ENCODE measurements at regions not wholly inside any gene's neighbourhood (a gene's known extent, or its start where the extent isn't known, plus 50 kb on each side); places are given as distances from the start of the nearest gene placed in this dataset.
A peak's percentile ranks its signal among the peaks of the same experiment; 100 is the strongest.

- Histone ChIP-seq H3K79me2 (ENCODE audit: insufficient read depth, low read length) (no peaks in the 10 kb centered on the region), H3K4me1 (ENCODE audit: insufficient read depth, low read length, severe bottlenecking) (no peaks in the 10 kb centered on the region), H3K27me3 (ENCODE audit: insufficient read depth, low read length) (no peaks in the 10 kb centered on the region), H3F3A (ENCODE audit: insufficient read depth, low read length) (no peaks in the 10 kb centered on the region), H3K4me3 (ENCODE audit: low read depth, low read length, poor library complexity, severe bottlenecking) (no peak overlapping the region), H4K20me1 (ENCODE audit: insufficient read depth, low read length) (no peaks in the 10 kb centered on the region), H3K9me2 (ENCODE audit: low read depth, low read length) (no peaks in the 10 kb centered on the region), H3K9me3 (ENCODE audit: low read length) (no peaks in the 10 kb centered on the region), H2AFZ (ENCODE audit: low read length) (no peak overlapping the region), H3K9ac (ENCODE audit: low read length) (no peak overlapping the region), H3K36me3 (ENCODE audit: insufficient read depth, low read length) (no peaks in the 10 kb centered on the region), H3K4me2 (ENCODE audit: low read length) (no peak overlapping the region), H3K27ac (ENCODE audit: low read depth, low read length, poor library complexity, severe bottlenecking) (no peak overlapping the region)
- TF ChIP-seq EZH2 (IDR thresholded peaks at IDR 0.05; ENCODE audit: borderline replicate concordance, low read length) = no peak
- TF ChIP-seq CTCF (IDR thresholded peaks at IDR 0.05; ENCODE audit: low read length) = no peak
Observed at GRCh38 chr13:21837288-21837687, 166.4 kb downstream of the FGF9 start.

GRCh38 chr13:21837841-21838551 lies 167.1 kb downstream of the FGF9 start:
- Histone ChIP-seq H3K36me3 (ENCODE audit: insufficient read depth, low read length) (no peaks in the 10 kb centered on the region), H3K4me2 (ENCODE audit: low read length) (no peak overlapping the region), H3K9me3 (ENCODE audit: low read length) (no peaks in the 10 kb centered on the region), H3F3A (ENCODE audit: insufficient read depth, low read length) (no peaks in the 10 kb centered on the region), H3K79me2 (ENCODE audit: insufficient read depth, low read length) (no peaks in the 10 kb centered on the region), H3K4me3 (ENCODE audit: low read depth, low read length, poor library complexity, severe bottlenecking) (no peak overlapping the region), H3K27ac (ENCODE audit: low read depth, low read length, poor library complexity, severe bottlenecking) (no peak overlapping the region), H3K9me2 (ENCODE audit: low read depth, low read length) (no peaks in the 10 kb centered on the region), H4K20me1 (ENCODE audit: insufficient read depth, low read length) (no peaks in the 10 kb centered on the region), H2AFZ (ENCODE audit: low read length) (no peak overlapping the region), H3K4me1 (ENCODE audit: insufficient read depth, low read length, severe bottlenecking) (no peaks in the 10 kb centered on the region), H3K9ac (ENCODE audit: low read length) (no peak overlapping the region), H3K27me3 (ENCODE audit: insufficient read depth, low read length) (no peaks in the 10 kb centered on the region)
- peak; percentile 7; the same call in 1 of the 2 replicates for TF ChIP-seq CTCF (IDR thresholded peaks at IDR 0.05; ENCODE audit: low read length)
- TF ChIP-seq EZH2 (IDR thresholded peaks at IDR 0.05; ENCODE audit: borderline replicate concordance, low read length) = no peak

GRCh38 chr13:21846605-21847004 lies 175.7 kb downstream of the FGF9 start:
- H3K9ac ChIP-seq (ENCODE audit: low read length) = no peak overlapping the region
- H3K27me3 ChIP-seq (ENCODE audit: insufficient read depth, low read length) = no peaks in the 10 kb centered on the region
- no peaks in the 10 kb centered on the region for H3K9me2 ChIP-seq (ENCODE audit: low read depth, low read length)
- H3K4me3 ChIP-seq (ENCODE audit: low read depth, low read length, poor library complexity, severe bottlenecking) = no peak overlapping the region
- H3K79me2 ChIP-seq (ENCODE audit: insufficient read depth, low read length) = no peaks in the 10 kb centered on the region
- TF ChIP-seq CTCF (IDR thresholded peaks at IDR 0.05; ENCODE audit: low read length) (no peak), EZH2 (IDR thresholded peaks at IDR 0.05; ENCODE audit: borderline replicate concordance, low read length) (no peak)
- no peak overlapping the region for H3K4me2 ChIP-seq (ENCODE audit: low read length)
- H2AFZ ChIP-seq (ENCODE audit: low read length) = no peak overlapping the region
- no peaks in the 10 kb centered on the region for H3K36me3 ChIP-seq (ENCODE audit: insufficient read depth, low read length)
- H3K4me1 ChIP-seq (ENCODE audit: insufficient read depth, low read length, severe bottlenecking) = no peaks in the 10 kb centered on the region
- H3F3A ChIP-seq (ENCODE audit: insufficient read depth, low read length) = no peaks in the 10 kb centered on the region
- no peaks in the 10 kb centered on the region for H3K9me3 ChIP-seq (ENCODE audit: low read length)
- no peak overlapping the region for H3K27ac ChIP-seq (ENCODE audit: low read depth, low read length, poor library complexity, severe bottlenecking)
- H4K20me1 ChIP-seq (ENCODE audit: insufficient read depth, low read length) = no peaks in the 10 kb centered on the region
